RWPE1 (cell line): ENCODE measurements at regions not wholly inside any gene's neighbourhood (a gene's known extent, or its start where the extent isn't known, plus 50 kb on each side); places are given as distances from the start of the nearest gene placed in this dataset.
A peak's percentile ranks its signal among the peaks of the same experiment; 100 is the strongest.

Experiments
- CTCF ChIA-PET: fragments of 350-600 bp; sonication (Branson Sonifier 250); formaldehyde crosslinking; extraction: SDS; loops from one replicate; lab custom pipeline; 2021; lab: Yijun Ruan, JAX
- POLR2A ChIA-PET: fragments of 400-600 bp; formaldehyde crosslinking; extraction: SDS; loops from one replicate; lab custom pipeline; 2020; ENCODE audit warnings: antibody characterized with exemption; ENCODE audit not compliant: low non-redundant PET; lab: Yijun Ruan, JAX
- DNase-seq: peaks from one replicate; pipeline ENCODE4 v3.0.0; 2012; ENCODE audit warnings: low spot score
- H3K27ac ChIP-seq: fragments of 450-650 bp; 2 replicates; pipeline ENCODE4 v1.5.1; 2017
- CTCF ChIP-seq: fragments of 450-650 bp; conservative IDR thresholded peaks from 2 replicates; pipeline ENCODE4 v1.5.1; 2017; ENCODE audit warnings: low read depth, mild to moderate bottlenecking

DNA sequence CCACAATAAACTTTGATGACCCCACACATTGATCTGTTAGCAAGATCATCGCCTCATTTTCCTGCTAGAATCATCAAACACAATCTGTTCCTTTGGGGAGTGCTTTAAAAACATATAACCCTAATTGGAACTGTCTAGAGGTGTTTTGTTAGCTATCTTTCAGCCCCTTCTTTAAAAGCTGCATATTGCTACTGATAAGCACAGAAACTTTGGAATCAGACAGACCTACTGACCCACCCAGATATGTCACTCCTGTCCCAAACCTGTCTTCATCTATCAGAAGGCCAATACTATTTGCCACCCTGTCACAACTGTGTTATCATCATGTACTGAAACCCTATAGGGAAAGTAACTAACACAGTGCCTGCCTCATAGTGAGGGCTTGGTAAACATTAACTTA, 172.4 kb upstream of the SASH1 start:
- ChIA-PET POLR2A (no interaction called here), CTCF (no interaction called here)

DNA sequence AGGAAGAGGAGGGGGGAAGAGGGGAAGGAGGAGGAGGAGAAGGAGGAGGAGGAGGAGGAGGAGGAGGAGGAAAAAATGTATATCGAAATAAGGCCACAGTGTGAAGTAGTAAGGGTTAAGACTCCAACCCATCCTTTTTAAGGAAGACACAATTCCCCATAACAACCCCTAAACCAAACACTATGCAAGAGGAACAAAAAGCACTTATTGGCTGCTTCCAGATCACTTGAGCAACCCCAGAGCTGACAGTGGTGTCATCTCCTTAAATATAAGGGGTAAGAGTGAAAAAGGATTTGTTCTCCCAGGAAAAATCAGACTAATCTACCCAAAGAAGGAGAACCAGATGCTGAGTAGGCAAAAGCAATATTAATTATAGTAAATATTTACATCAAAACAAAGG, 169.1 kb upstream of the SASH1 start:
- DNase-seq, result no peak
- ChIA-PET POLR2A (no interaction called here), CTCF (no interaction called here)
- no peak overlapping the region for H3K27ac ChIP-seq
- TF ChIP-seq CTCF, result no peak

More for the DNA sequence above, 172.4 kb upstream of the SASH1 start:
- no peak overlapping the region for H3K27ac ChIP-seq
- TF ChIP-seq CTCF, result no peak
- no peak for DNase-seq

- no peak overlapping the region for H3K27ac ChIP-seq
- POLR2A ChIA-PET, result no interaction called here
- no peak for TF ChIP-seq CTCF
- no peak for DNase-seq
- CTCF ChIA-PET, result interaction anchor here (3.2 kb wide), 1 partner anchor 76 kb away, joined by 35 read pairs; no protein-coding TSS in a partner anchor
Measured at GRCh38 chr6:148175550-148176188, 167.0 kb upstream of the SASH1 start.

GRCh38 chr6:148177589-148178233, 164.9 kb upstream of the SASH1 start:
- POLR2A ChIA-PET, result no interaction called here
- CTCF ChIA-PET, result interaction anchor here (0.6 to 3.2 kb wide), 16 partner anchors 12 to 349 kb away, joined by 3 to 35 read pairs (median 4); no protein-coding TSS in a partner anchor
- no peak overlapping the region for H3K27ac ChIP-seq
- TF ChIP-seq CTCF, result peak; percentile 70
- peak; percentile 35 for DNase-seq

- DNase-seq, result peak; percentile 15
- POLR2A ChIA-PET, result no interaction called here
- peak; percentile 56 for TF ChIP-seq CTCF
- CTCF ChIA-PET, result interaction anchor here (0.6 to 2.5 kb wide), 8 partner anchors 12 to 1064 kb away, joined by 3 to 24 read pairs (median 3); no protein-coding TSS in a partner anchor
- H3K27ac ChIP-seq, result no peak overlapping the region
Measured at GRCh38 chr6:148179786-148180185, 162.9 kb upstream of the SASH1 start.

DNA sequence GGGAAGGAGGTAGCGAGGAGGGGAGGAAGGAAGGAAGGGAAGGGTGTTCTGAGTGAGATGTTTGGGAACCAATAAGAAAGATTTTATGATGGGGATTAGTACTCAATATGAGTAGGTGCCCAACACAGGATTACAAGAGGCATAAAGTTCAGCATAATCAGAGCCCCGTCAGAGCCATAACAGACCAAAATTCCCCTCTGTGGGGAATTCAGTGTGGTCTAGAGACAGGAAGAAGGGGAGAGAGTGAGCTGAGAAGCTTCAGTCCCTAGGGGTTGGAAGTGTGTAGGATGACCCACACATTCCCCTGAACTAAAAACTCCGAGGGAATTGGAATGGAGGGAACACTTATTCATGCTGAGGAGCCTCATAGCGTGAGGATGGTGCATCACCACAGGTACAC, 160.3 kb upstream of the SASH1 start:
- DNase-seq, result no peak
- H3K27ac ChIP-seq, result no peak overlapping the region
- ChIA-PET POLR2A (no interaction called here), CTCF (no interaction called here)
- TF ChIP-seq CTCF, result no peak
